Inflammatory macrophage treated with lipopolysaccharide for 4 hours (primary cell): ENCODE measurements at regions not wholly inside any gene's neighbourhood (a gene's known extent, or its start where the extent isn't known, plus 50 kb on each side); places are given as distances from the start of the nearest gene placed in this dataset.
A peak's percentile ranks its signal among the peaks of the same experiment; 100 is the strongest.
"Not testable (repeated sequence)": the region's sequence is repeated elsewhere in the genome, so short reads cannot be mapped to it uniquely, and the experiment has no call there.

Experiments
- DNase-seq: peaks from one replicate; pipeline ENCODE4 v3.0.0-alpha.2; 2020

GRCh38 chr11:21625982-21626381 is 566.9 kb upstream of the ANO5 start:
- DNase-seq: peak; percentile 86

- DNase-seq: no peak
These were observed 564.2 kb upstream of the ANO5 start for GRCh38 chr11:21628641-21629040.

- DNase-seq: no peak
These were observed 561.9 kb upstream of the ANO5 start for GRCh38 chr11:21630934-21631478.

- no peak for DNase-seq
These were observed 560.9 kb upstream of the ANO5 start for GRCh38 chr11:21631991-21632390.

- DNase-seq: no peak
These were observed 558.4 kb upstream of the ANO5 start for GRCh38 chr11:21634491-21634890.

GRCh38 chr11:21634956-21635355 is 557.9 kb upstream of the ANO5 start:
- no peak for DNase-seq

GRCh38 chr11:21635394-21636145 is 557.3 kb upstream of the ANO5 start:
- peak; percentile 78 for DNase-seq

GRCh38 chr11:21636561-21636960 is 556.3 kb upstream of the ANO5 start:
- no peak for DNase-seq

- DNase-seq: peak; percentile 46
These were observed 552.4 kb upstream of the ANO5 start for GRCh38 chr11:21640491-21640890.

GRCh38 chr11:21641869-21642268 is 551.0 kb upstream of the ANO5 start:
- DNase-seq: peak; percentile 42

GRCh38 chr11:21646351-21646750 is 546.5 kb upstream of the ANO5 start:
- DNase-seq: no peak

GRCh38 chr11:21650961-21651360 is 541.9 kb upstream of the ANO5 start:
- DNase-seq: no peak

GRCh38 chr11:21653951-21654421 is 538.9 kb upstream of the ANO5 start:
- no peak for DNase-seq

GRCh38 chr11:21656065-21656464 is 536.8 kb upstream of the ANO5 start:
- no peak for DNase-seq

GRCh38 chr11:21658654-21659193 is 534.2 kb upstream of the ANO5 start:
- DNase-seq: no peak

- not testable (repeated sequence) for DNase-seq
These were observed 533.5 kb upstream of the ANO5 start for GRCh38 chr11:21659377-21659776.

- no peak for DNase-seq
These were observed 532.9 kb upstream of the ANO5 start for GRCh38 chr11:21659961-21660360.

- DNase-seq: no peak
These were observed 517.8 kb upstream of the ANO5 start for GRCh38 chr11:21675049-21675616.

- DNase-seq: no peak
These were observed 505.2 kb upstream of the ANO5 start for GRCh38 chr11:21687643-21688042.

GRCh38 chr11:21704539-21704938 is 488.3 kb upstream of the ANO5 start:
- no peak for DNase-seq

- peak; percentile 68 for DNase-seq
These were observed 485.7 kb upstream of the ANO5 start for GRCh38 chr11:21707116-21707739.

- no peak for DNase-seq
These were observed 482.1 kb upstream of the ANO5 start for GRCh38 chr11:21710809-21711208.

GRCh38 chr11:21711341-21711740 is 481.5 kb upstream of the ANO5 start:
- no peak for DNase-seq

GRCh38 chr11:21723678-21724077 is 469.2 kb upstream of the ANO5 start:
- no peak for DNase-seq
